Superior temporal gyrus (tissue), 1 donor: ENCODE measurements at regions not wholly inside any gene's neighbourhood (a gene's known extent, or its start where the extent isn't known, plus 50 kb on each side); places are given as distances from the start of the nearest gene placed in this dataset.
"Not testable (repeated sequence)": the region's sequence is repeated elsewhere in the genome, so short reads cannot be mapped to it uniquely, and the experiment has no call there.

Experiments used
- DNase-seq: peaks from one replicate; pipeline ENCODE4 v3.0.0-alpha.2; 2016; ENCODE audit errors: extremely low spot score

- not testable (repeated sequence) for DNase-seq
These were observed 61.1 kb downstream of the DEFB131A start for GRCh38 chr4:9505341-9505740.

GRCh38 chr4:9506672-9507071 is 62.5 kb downstream of the DEFB131A start:
- not testable (repeated sequence) for DNase-seq

GRCh38 chr4:9512941-9513340 is 68.7 kb downstream of the DEFB131A start:
- not testable (repeated sequence) for DNase-seq

- not testable (repeated sequence) for DNase-seq
These were observed 75.4 kb downstream of the DEFB131A start for GRCh38 chr4:9519631-9520030.

GRCh38 chr4:9522903-9523302 is 78.7 kb downstream of the DEFB131A start:
- not testable (repeated sequence) for DNase-seq

GRCh38 chr4:9524406-9524805 is 80.2 kb downstream of the DEFB131A start:
- DNase-seq, result not testable (repeated sequence)

GRCh38 chr4:9532134-9532862 is 88.1 kb downstream of the DEFB131A start:
- peak; percentile 63 for DNase-seq

DNA sequence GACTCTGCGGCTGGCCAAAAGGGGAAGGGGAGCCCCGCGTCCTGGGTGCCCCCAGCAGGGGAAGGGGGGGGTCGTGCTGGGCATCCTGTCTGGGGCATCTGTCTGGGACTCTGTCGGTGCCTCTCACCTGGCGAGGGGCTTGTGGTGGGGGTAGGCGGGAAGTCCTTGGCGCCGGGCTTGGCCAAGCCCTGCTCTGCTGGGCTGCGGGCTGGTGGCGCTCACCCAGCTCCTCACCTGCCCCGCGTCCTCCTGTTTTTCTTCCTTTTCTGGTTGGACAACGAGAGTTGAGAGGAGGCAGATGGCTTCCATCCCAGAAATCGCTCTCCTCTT is 88.6 kb downstream of the DEFB131A start:
- DNase-seq, result not testable (repeated sequence)

- DNase-seq, result not testable (repeated sequence)
These were observed 92.9 kb downstream of the DEFB131A start for GRCh38 chr4:9537101-9537500.

GRCh38 chr4:9539939-9540520 is 95.8 kb downstream of the DEFB131A start:
- not testable (repeated sequence) for DNase-seq

DNA sequence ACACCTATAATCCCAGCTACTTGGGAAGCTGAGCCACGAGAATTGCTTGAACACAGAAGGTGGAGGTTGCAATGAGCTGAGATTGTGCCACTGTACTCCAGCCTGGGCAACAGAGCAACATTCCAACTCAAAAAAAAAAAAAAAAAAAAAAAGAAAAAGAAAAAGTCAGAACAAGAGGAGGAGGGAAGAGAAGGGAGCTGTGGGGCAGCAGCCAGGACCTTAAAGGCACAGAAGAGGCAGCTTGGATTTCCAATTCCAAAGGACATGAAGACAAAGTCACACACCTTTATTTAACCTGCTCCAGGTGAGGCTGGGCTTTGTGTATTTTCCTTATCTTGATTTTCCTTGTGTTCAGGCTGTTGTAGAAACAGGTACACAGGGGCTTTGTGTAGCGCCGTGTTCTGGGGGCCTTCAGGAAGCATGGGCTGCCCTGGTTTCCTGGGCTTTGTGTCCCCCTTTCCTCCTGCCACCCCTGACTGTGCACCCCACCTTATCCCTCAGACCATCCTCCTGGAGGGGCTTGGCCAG is 97.2 kb downstream of the DEFB131A start:
- DNase-seq, result not testable (repeated sequence)

GRCh38 chr4:9544851-9545250 is 100.6 kb downstream of the DEFB131A start:
- peak; percentile 15 for DNase-seq

- not testable (repeated sequence) for DNase-seq
These were observed 103.3 kb downstream of the DEFB131A start for GRCh38 chr4:9547470-9547869.

DNA sequence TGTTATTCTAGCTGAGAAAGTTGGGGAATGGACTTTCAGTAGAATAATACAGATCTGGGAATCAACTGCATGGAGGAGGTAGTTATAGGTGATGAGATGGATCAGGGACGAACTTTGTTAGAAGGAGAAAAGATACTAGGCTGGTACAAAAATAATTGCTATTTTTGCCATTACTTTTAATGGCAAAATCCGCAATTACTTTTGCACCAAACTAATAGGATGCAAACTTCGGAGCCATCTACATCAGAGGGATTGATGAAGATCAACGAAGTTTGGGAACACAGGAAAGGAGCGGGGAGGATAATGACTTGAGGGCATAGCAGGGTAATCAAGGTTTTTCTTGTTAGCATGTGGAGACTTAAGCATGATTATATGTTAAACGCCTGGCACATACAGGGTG is 111.9 kb downstream of the DEFB131A start:
- DNase-seq, result not testable (repeated sequence)

DNA sequence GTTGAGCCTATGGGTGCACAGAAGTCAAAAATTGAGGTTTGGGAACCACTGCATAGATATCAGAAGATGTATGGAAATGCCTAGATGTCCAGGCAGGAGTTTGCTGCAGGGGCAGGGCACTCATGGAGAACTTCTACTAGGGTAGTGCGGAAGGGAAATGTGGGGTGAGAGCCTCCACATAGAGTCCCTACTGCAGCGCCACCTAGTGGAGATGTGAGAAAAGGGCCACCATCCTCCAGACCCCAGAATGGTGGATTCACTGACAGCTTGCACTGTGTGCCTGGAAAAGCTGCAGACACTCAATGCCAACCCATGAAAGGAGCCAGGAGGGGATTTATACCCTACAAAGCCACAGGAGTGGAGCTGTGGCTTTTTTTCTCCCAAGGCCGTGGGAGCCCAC is 133.7 kb downstream of the DEFB131A start:
- DNase-seq, result not testable (repeated sequence)

- DNase-seq, result not testable (repeated sequence)
These were observed 138.7 kb downstream of the DEFB131A start for GRCh38 chr4:9582880-9583279.

- no peak for DNase-seq
These were observed 147.8 kb downstream of the DEFB131A start for GRCh38 chr4:9592010-9592409.

GRCh38 chr4:9594948-9595347 is 150.7 kb downstream of the DEFB131A start:
- DNase-seq, result no peak

- not testable (repeated sequence) for DNase-seq
These were observed 151.3 kb downstream of the DEFB131A start for GRCh38 chr4:9595531-9595930.

DNA sequence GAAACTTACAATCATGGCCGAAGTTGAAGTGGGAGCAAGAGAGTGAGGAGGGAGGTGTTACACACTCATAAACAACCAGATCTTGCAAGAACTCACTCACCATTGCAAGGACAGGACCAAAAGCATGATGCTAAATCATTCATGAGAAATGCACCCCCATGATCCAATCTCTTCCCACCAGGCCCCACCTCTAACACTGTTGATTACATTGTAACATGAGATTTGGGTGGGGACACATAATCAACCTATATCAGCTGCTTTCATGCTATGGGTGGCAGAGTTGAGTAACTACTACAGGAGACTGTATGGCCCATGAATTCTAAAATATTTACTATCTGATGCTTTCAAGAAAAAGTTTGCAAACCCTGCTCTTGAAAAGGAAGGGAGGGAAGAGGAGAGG is 155.1 kb downstream of the DEFB131A start:
- no peak for DNase-seq

DNA sequence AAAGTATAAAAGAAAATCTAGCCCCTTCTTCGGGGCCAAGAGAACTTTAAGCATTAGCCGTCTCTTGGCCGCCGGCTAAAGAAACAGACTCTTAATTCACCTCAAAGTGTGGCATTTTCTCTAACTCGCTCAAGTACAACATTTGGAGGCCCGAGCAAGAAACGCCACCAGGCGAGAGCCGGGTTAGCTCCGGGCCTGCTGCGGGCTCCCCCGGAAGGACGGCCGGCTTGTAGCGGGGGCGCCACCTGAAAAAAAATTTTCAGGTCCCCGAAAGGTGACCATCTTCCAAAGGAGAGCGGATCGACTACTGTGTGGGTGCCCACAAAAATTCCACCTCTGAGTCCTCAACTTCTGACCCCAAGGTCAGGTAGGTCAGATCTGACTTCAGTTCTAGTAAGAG is 156.0 kb downstream of the DEFB131A start:
- no peak for DNase-seq

DNA sequence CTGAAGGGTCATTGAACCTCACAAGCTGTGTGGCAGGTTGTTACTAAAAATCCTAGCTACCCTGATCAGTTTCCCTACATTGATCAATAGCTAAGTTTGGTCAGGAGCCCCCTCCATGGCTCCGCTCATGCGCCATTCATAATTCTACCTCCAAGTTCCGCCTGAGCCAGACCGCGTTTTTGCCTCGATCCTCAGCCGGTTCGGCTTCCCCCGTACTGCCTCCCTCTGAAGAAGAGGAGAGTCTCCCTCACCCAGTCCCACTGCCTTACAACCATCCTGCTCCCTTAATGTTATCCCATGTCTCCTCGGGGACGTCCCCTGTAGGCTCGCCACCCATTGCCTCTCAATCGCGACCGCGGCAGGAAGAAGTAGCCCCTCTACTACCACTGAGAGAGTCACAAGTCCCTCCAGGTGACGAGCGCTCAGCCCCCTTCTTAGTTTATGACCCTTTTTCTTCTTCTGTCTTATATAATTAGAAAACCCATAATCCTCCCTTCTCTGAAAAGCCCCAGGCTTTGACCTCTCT is 158.2 kb downstream of the DEFB131A start:
- DNase-seq, result no peak
